HG03378 (cell line): ENCODE measurements at regions not wholly inside any gene's neighbourhood (a gene's known extent, or its start where the extent isn't known, plus 50 kb on each side); places are given as distances from the start of the nearest gene placed in this dataset.
"Not testable (repeated sequence)": the region's sequence is repeated elsewhere in the genome, so short reads cannot be mapped to it uniquely, and the experiment has no call there.

ENCODE experiments used
- ATAC-seq: cut with Tn5 transposase; IDR thresholded peaks from one replicate; pipeline ENCODE4 v1.9.1; 2021; ENCODE audit warnings: mild to moderate bottlenecking, moderate library complexity; ENCODE audit not compliant: unreplicated experiment

DNA sequence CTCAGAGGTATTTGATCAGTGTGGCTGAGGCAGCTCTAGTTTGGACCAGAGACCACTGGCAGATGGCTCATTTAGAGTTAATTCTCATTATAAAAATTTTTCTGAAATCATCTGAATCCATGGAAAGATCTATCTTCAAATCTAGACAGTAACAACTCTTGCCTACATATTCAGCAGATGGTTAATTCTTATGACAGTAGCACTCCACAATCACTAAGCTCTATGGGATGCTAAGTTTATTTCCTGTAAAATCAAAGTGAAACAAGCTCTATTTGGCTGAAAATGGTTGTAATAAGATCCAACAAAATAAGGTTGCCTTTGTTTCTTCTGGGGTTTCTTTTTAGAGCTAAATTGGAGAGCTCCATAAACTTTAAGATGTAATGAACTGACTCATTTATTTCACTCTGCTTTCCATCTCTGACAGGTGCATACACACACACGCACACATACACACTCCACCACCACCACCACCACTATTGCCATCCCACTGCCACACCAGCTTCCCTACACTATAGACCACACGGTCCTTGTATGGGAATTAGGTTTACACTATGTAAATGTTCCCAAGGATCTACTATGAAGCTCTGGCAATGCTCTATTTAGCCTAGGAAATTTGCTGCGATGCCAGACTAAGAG lies 293.1 kb downstream of the RPAP3 start:
- no peak for ATAC-seq

- no peak for ATAC-seq
These were observed 293.9 kb downstream of the RPAP3 start for GRCh38 chr12:47411966-47412365.

DNA sequence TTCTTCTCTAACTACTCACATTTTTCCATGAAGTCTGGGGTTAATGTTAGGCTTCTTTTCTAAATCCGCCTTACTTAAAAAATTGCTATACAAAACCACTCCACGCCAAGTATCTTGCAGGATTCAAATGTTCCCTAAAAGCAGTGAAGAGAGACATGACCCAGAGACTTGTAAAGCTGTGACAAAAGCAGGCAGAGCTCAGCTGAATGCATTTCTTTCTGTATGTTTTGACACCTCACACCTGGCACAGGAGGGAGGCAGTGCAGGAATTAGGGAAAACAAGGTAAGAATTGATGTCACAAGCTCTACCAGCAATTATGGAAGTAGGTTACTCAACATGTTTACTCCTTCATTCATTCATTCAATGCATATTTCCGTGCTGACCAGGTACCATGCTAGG lies 295.0 kb downstream of the RPAP3 start:
- no peak for ATAC-seq

DNA sequence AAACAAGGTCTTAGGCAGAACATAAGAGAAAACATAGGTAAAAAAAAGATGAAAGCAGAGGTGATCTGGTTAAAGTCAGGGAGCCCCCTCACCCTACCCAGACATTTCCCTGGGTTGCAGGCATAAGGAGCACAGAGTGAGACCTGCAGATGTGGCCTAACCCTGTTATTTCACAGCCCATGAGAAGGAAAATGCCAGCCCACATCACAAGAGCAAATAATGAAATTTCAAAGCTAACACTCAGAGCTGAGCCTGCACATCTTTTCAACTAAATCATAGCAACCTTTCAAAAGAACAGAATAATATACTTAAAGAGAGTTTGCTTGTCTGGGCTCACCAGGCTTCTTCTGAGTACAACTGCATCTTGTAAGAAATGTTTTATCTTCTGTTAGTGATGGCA lies 295.4 kb downstream of the RPAP3 start:
- no peak for ATAC-seq

GRCh38 chr12:47409310-47409987 lies 296.4 kb downstream of the RPAP3 start:
- no peak for ATAC-seq

GRCh38 chr12:47408171-47408871 lies 297.5 kb downstream of the RPAP3 start:
- ATAC-seq, result peak; percentile 91

- ATAC-seq, result no peak
These were observed 298.2 kb downstream of the RPAP3 start for GRCh38 chr12:47407463-47408129.

DNA sequence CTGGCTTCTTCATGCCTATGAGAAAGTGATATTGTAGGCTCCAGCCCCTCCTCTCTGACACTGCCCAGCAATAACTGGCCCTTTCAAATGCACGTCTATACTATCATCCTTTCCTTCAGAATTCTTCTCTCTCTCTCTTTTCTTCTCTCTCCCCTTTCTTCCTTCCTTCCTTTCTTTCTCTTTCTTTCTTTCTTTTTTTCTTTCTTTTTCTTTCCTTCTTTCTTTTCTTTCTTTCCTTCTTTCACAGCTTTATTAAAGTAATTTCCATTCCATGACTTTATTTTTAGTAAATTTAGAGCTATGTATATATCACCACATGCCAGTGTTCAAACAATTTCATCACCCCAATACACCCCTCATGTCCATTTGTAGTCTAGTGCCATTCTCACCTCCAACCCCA lies 302.1 kb downstream of the RPAP3 start:
- no peak for ATAC-seq

GRCh38 chr12:47401196-47401595 lies 304.6 kb downstream of the RPAP3 start:
- not testable (repeated sequence) for ATAC-seq

DNA sequence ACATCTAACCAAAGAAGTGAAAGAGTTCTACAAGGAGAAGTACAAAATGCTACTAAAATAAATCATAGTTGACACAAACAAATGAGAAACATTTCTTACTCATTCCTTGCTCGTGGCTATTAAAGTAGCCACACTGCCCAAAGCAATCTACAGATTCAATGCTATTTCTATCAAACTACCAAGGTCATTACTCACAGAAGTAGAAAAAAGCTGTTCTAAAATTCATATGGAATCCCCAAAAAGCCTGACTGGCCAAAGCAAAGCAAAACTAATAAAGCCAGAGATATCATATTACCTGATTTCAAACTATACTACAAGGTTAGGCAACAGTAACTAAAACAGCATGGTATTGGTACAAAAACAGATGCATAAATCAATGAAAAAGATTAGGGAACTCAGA lies 305.6 kb downstream of the RPAP3 start:
- ATAC-seq, result no peak

DNA sequence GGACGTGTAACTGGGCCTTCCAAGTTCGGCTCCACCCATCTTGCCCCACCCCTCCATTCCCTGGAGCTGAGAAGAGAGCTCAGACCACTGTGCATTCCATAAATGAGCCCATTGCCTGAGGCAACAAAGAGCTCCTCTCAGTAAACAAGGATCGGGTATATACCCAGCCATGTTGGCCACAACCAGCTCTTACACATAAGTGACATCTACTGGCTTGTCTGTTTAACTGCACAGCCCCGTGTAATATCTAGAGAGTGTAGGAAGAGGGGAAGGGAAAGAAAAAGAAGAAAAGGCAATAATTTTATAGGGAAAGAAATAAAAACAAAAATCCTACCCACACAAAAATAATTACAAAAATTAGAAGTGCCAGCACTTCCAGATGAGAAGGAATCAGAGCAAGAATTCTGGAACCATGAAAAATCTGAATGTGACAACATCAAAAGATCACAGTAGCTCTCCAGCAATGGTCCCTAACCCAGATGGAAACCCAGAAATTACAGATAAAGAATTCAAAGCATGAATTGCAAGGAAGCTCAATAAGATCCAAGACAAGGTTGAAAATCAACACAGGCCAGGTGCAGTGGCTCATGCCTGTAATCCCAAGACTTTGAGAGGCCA lies 308.1 kb downstream of the RPAP3 start:
- peak; percentile 50 for ATAC-seq

- no peak for ATAC-seq
These were observed 308.7 kb downstream of the RPAP3 start for GRCh38 chr12:47396902-47397663.

DNA sequence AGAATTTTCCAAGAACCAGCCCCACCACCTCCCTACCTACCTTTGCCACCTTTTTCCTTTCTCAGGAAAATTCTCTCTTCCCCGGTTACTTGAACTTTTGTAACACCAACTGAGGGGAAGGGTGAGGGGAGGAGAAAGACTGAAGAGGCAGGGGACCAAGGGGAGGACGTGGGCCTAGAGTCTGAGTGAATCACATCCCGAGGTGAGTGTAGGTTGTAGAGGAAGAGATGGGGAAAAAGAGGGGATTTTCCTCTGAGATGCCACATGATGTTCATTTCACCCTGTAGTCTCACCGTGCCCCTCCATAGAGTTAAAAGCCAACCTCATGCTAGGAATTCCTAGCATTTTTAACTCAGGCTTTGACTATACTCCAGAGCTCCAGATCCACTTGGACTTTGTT lies 311.8 kb downstream of the RPAP3 start:
- ATAC-seq, result no peak

GRCh38 chr12:47393403-47393790 lies 312.4 kb downstream of the RPAP3 start:
- ATAC-seq, result no peak

DNA sequence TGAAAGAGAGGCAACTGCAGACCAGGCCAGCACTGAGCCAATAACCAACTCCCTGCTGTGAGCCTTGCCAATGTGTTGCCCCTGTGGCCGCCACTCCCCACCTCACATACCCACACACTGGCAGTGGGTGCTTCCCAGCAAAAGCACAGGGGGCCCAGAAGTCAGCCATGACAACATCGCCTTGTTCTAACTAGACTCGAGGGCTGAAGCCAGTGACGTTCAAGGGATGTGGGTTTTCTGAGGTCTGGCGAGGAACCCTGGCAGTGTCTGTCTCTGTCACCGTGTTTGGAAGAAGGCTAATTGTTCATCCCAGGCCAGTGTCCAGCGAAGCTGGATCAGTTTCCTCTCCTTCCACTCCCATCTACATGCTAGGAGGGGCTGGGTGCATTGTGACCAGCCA lies 311.8 kb upstream of the AMIGO2 start:
- ATAC-seq, result no peak

DNA sequence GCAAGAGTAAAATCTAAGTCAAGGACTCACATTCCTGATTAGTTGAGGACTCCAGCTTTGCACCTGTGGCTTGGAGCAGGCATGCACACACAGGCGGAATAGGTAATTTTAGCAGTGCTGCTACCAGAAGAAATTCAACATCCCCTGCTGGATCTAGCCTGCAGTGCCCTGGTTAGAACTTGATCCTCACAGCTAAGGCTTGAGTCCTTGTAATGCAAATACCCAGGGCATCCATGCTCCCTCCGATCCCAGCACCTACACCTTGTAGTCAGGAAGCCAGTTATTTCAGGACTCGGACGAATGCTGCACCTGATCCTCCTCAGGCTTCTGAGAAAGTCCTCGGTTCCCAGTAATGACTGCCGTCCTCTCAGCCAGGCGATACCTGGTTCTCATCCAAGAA lies 309.0 kb upstream of the AMIGO2 start:
- no peak for ATAC-seq

DNA sequence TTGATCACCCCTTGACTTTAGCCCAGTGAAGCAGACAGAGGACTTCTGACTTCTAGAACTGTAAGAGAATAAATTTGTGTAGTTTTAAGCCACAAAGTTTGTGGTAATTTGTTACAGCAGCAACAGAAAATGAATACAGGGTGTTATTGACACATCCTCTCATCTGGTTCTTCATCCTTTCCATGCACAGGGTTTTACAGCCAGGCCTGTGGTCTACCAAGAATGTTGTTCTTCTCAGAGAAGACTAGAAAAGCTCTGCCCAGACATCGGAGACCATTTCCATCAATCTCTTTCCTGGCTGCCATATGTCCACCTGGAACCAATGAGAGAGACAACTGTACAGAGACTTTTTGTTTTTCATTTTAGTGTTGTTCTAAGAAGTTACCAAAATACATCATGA lies 308.2 kb upstream of the AMIGO2 start:
- no peak for ATAC-seq

- ATAC-seq, result no peak
These were observed 305.9 kb upstream of the AMIGO2 start for GRCh38 chr12:47385653-47386052.

DNA sequence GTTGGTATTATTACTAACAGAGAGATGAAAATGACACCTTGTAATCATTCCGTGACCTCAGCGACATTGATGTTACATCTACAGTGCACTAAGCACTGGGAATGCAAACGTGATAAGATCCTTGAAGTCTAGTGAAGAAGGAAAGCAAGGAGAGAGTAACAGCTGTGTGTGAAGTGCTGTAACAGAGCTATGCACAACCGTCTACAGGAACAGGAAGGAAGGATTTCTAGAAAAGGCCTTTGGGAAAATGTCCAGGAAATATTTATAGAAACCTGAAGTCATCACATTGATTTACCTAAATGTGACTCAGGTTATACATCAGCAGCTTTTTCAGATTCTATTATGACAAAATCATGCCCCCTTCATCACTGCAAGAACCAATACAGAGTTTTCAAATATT lies 304.2 kb upstream of the AMIGO2 start:
- ATAC-seq, result no peak

- no peak for ATAC-seq
These were observed 302.5 kb upstream of the AMIGO2 start for GRCh38 chr12:47382305-47382704.

DNA sequence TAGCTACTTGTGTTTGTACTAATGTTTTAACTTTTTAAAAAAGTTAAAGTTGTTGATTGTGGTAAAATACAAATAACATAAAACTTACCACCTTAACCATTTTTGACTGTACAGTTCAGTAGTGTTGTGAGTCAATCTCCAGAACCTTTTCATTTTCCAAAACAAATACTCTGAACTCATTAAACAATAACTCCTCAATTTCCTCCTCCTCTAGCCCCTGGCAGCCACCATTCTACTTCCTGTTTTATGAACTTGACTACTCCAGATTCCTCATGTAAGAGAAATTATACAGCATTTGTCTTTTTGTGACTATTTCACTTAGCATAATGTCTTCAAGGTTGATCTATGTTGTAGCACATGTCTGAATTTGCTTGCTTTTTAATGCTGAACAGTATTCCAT lies 299.1 kb upstream of the AMIGO2 start:
- ATAC-seq, result no peak
